ENCODE measurements at regions not wholly inside any gene's neighbourhood (a gene's known extent, or its start where the extent isn't known, plus 50 kb on each side); places are given as distances from the start of the nearest gene placed in this dataset.
"Not testable (repeated sequence)": the region's sequence is repeated elsewhere in the genome, so short reads cannot be mapped to it uniquely, and the experiment has no call there.

GRCh38 chr4:66930206-66930605, 615.1 kb downstream of the CENPC start:
- no peak overlapping the region for H3K9ac ChIP-seq (ENCODE audit: low read depth, low read length)
- H3K27ac ChIP-seq (ENCODE audit: low read depth, low read length) = no peak overlapping the region
- no peak overlapping the region for H3K4me3 ChIP-seq (ENCODE audit: low read depth, low read length)
- no peaks in the 10 kb centered on the region for H3K9me3 ChIP-seq (ENCODE audit: control insufficient read depth, insufficient read depth, low read length)
- no peaks in the 10 kb centered on the region for H3K4me1 ChIP-seq (ENCODE audit: control insufficient read depth, insufficient read depth, low read length)
- H3K27me3 ChIP-seq (ENCODE audit: control insufficient read depth, insufficient read depth, low read length) = no peaks in the 10 kb centered on the region
- no peaks in the 10 kb centered on the region for H3K36me3 ChIP-seq (ENCODE audit: control insufficient read depth, insufficient read depth, low read length)

GRCh38 chr4:66929748-66930147, 615.6 kb downstream of the CENPC start:
- Histone ChIP-seq H3K4me3 (ENCODE audit: low read depth, low read length) (no peak overlapping the region), H3K27ac (ENCODE audit: low read depth, low read length) (no peak overlapping the region), H3K9ac (ENCODE audit: low read depth, low read length) (no peak overlapping the region), H3K27me3 (ENCODE audit: control insufficient read depth, insufficient read depth, low read length) (no peaks in the 10 kb centered on the region), H3K9me3 (ENCODE audit: control insufficient read depth, insufficient read depth, low read length) (no peaks in the 10 kb centered on the region), H3K36me3 (ENCODE audit: control insufficient read depth, insufficient read depth, low read length) (no peaks in the 10 kb centered on the region), H3K4me1 (ENCODE audit: control insufficient read depth, insufficient read depth, low read length) (no peaks in the 10 kb centered on the region)

DNA sequence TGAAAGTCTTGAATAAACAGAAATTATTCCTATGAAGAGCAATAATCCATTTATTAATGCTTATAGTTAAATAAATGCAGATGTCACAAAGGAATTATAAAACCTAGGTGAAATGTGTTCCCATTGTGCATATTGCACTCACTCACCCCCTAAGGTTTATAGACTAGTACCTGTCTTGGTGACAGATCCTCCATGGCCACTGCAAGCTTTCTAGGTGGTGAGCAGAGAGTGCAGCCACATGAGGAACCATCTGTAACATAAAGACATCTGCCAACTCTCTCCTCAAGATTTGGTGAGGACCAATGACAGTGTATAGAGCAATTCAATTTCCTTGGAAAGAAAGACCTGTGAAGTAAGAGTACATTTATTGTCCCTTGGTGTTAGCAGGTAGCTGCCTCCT, 616.4 kb downstream of the CENPC start:
- not testable (repeated sequence) for H3K27me3 ChIP-seq (ENCODE audit: control insufficient read depth, insufficient read depth, low read length); H3K36me3 ChIP-seq (ENCODE audit: control insufficient read depth, insufficient read depth, low read length); H3K4me3 ChIP-seq (ENCODE audit: low read depth, low read length); H3K9ac ChIP-seq (ENCODE audit: low read depth, low read length); H3K27ac ChIP-seq (ENCODE audit: low read depth, low read length); H3K4me1 ChIP-seq (ENCODE audit: control insufficient read depth, insufficient read depth, low read length); H3K9me3 ChIP-seq (ENCODE audit: control insufficient read depth, insufficient read depth, low read length)

- H3K9ac ChIP-seq (ENCODE audit: low read depth, low read length) = no peak overlapping the region
- no peak overlapping the region for H3K27ac ChIP-seq (ENCODE audit: low read depth, low read length)
- no peaks in the 10 kb centered on the region for H3K27me3 ChIP-seq (ENCODE audit: control insufficient read depth, insufficient read depth, low read length)
- no peaks in the 10 kb centered on the region for H3K9me3 ChIP-seq (ENCODE audit: control insufficient read depth, insufficient read depth, low read length)
- H3K36me3 ChIP-seq (ENCODE audit: control insufficient read depth, insufficient read depth, low read length) = no peaks in the 10 kb centered on the region
- no peaks in the 10 kb centered on the region for H3K4me1 ChIP-seq (ENCODE audit: control insufficient read depth, insufficient read depth, low read length)
- no peak overlapping the region for H3K4me3 ChIP-seq (ENCODE audit: low read depth, low read length)
Observed at GRCh38 chr4:66927937-66928336, 617.4 kb downstream of the CENPC start.

GRCh38 chr4:66926687-66927086, 618.6 kb downstream of the CENPC start:
- Histone ChIP-seq H3K4me3 (ENCODE audit: low read depth, low read length) (no peak overlapping the region), H3K9ac (ENCODE audit: low read depth, low read length) (no peak overlapping the region), H3K27me3 (ENCODE audit: control insufficient read depth, insufficient read depth, low read length) (no peaks in the 10 kb centered on the region), H3K27ac (ENCODE audit: low read depth, low read length) (no peak overlapping the region), H3K9me3 (ENCODE audit: control insufficient read depth, insufficient read depth, low read length) (no peaks in the 10 kb centered on the region), H3K36me3 (ENCODE audit: control insufficient read depth, insufficient read depth, low read length) (no peaks in the 10 kb centered on the region), H3K4me1 (ENCODE audit: control insufficient read depth, insufficient read depth, low read length) (no peaks in the 10 kb centered on the region)

DNA sequence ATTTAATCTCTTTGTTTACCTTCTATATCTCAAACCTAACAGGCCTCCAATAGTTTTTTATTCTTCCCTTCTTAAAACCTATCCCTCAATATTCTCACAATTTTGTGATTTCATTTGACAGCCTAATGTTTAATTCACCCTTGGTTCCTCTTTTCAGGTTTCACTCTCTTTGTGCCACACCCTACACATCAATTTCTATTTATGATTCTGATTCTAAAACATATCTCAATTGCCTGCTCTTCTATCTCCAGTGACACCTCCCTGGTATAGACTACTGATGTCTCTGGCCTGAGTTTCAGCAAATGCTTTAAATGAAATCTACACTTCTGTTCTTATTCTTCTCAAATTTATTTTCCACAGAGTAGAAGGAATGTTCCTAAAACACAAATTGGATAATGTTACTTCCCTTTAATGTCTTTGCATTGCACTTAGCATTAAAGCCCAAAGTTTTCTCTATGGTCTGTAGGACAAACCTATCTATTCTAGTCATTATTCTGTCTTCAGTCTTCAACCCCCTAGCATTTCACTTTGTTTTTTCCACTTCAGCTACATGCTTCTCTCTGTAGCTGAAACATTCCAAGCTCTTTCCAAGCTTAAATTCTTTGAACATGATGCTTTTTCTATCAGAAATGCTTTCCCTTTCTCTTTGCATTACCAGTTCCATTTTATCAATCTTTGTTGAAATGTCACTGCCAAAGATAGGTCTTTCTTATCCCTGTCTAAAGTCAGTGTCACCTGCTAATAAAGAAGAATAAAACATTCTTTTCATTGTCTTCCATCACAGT, 622.0 kb downstream of the CENPC start:
- no peaks in the 10 kb centered on the region for H3K36me3 ChIP-seq (ENCODE audit: control insufficient read depth, insufficient read depth, low read length)
- H3K4me1 ChIP-seq (ENCODE audit: control insufficient read depth, insufficient read depth, low read length) = no peaks in the 10 kb centered on the region
- no peak overlapping the region for H3K9ac ChIP-seq (ENCODE audit: low read depth, low read length)
- H3K27ac ChIP-seq (ENCODE audit: low read depth, low read length) = no peak overlapping the region
- H3K27me3 ChIP-seq (ENCODE audit: control insufficient read depth, insufficient read depth, low read length) = no peaks in the 10 kb centered on the region
- H3K4me3 ChIP-seq (ENCODE audit: low read depth, low read length) = no peak overlapping the region
- H3K9me3 ChIP-seq (ENCODE audit: control insufficient read depth, insufficient read depth, low read length) = no peaks in the 10 kb centered on the region

DNA sequence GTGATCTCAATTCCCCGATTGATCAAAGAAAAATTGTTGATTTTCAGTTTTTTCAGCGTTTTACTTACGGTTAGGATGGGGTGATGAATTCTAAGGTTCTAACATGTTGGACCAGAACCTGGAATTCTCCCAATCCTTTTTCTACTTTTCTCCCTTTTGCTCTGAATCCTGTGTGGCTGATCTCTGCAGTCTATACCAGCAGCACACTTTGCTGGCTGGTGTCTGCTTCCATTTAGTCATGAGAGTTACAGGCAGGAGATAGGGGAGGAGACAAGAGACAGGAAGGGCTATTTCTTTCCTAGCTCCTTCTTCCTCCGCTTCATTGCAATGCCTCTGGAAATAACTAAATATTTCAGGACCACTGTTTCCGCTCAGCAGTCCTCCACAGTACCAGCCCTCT, 623.9 kb downstream of the CENPC start:
- H3K36me3 ChIP-seq (ENCODE audit: control insufficient read depth, insufficient read depth, low read length) = no peaks in the 10 kb centered on the region
- H3K4me1 ChIP-seq (ENCODE audit: control insufficient read depth, insufficient read depth, low read length) = no peaks in the 10 kb centered on the region
- H3K9ac ChIP-seq (ENCODE audit: low read depth, low read length) = no peak overlapping the region
- H3K9me3 ChIP-seq (ENCODE audit: control insufficient read depth, insufficient read depth, low read length) = no peaks in the 10 kb centered on the region
- H3K4me3 ChIP-seq (ENCODE audit: low read depth, low read length) = no peak overlapping the region
- no peaks in the 10 kb centered on the region for H3K27me3 ChIP-seq (ENCODE audit: control insufficient read depth, insufficient read depth, low read length)
- no peak overlapping the region for H3K27ac ChIP-seq (ENCODE audit: low read depth, low read length)

GRCh38 chr4:66920514-66920913, 624.8 kb downstream of the CENPC start:
- Histone ChIP-seq H3K9me3 (ENCODE audit: control insufficient read depth, insufficient read depth, low read length) (no peaks in the 10 kb centered on the region), H3K27ac (ENCODE audit: low read depth, low read length) (no peak overlapping the region), H3K27me3 (ENCODE audit: control insufficient read depth, insufficient read depth, low read length) (no peaks in the 10 kb centered on the region)

DNA sequence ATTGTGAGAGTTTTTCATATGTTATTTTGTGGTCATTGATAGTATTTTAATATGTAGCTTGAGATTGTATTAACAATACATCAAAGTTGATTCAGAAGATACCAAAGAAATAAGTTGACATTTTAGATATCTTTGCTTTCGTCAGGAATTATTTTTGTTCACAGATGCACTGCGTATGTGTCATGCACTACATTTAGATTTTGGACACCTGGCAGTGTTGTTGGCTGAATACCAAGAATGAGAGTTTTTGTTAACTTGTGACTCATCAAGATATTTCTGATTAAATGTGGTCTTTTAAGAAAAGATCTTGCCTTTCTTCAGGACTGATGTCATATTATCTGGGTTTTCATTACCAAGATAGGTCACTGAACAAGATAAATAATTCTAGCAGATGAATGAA, 633.4 kb downstream of the CENPC start:
- Histone ChIP-seq H3K27ac (ENCODE audit: low read depth, low read length) (no peak overlapping the region), H3K9me3 (ENCODE audit: control insufficient read depth, insufficient read depth, low read length) (no peaks in the 10 kb centered on the region), H3K4me1 (ENCODE audit: control insufficient read depth, insufficient read depth, low read length) (no peaks in the 10 kb centered on the region), H3K27me3 (ENCODE audit: control insufficient read depth, insufficient read depth, low read length) (no peaks in the 10 kb centered on the region), H3K36me3 (ENCODE audit: control insufficient read depth, insufficient read depth, low read length) (no peaks in the 10 kb centered on the region), H3K9ac (ENCODE audit: low read depth, low read length) (no peak overlapping the region), H3K4me3 (ENCODE audit: low read depth, low read length) (no peak overlapping the region)

More at GRCh38 chr4:66920514-66920913, 624.8 kb downstream of the CENPC start:
- no peaks in the 10 kb centered on the region for H3K4me1 ChIP-seq (ENCODE audit: control insufficient read depth, insufficient read depth, low read length)
- no peaks in the 10 kb centered on the region for H3K36me3 ChIP-seq (ENCODE audit: control insufficient read depth, insufficient read depth, low read length)
- no peak overlapping the region for H3K9ac ChIP-seq (ENCODE audit: low read depth, low read length)
- H3K4me3 ChIP-seq (ENCODE audit: low read depth, low read length) = no peak overlapping the region

DNA sequence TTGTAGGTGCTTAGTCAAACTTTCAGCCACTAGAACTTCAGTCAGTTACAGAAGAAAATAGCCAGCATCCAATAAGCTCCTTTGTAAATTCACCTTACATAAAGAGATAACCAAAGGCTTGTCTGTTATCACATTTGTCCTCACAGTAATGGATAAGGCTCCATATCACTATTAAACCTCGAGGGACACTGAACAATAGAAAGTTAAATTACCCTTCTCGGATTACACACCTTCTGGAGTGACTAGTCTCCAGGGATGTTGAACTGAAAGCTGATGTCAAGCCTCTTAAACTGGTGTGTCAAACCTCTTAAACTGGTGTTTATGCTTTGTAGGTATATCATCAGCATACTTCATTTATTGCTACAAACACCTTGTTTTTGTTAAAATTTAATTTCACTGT, 639.0 kb downstream of the CENPC start:
- no peaks in the 10 kb centered on the region for H3K9me3 ChIP-seq (ENCODE audit: control insufficient read depth, insufficient read depth, low read length)
- no peak overlapping the region for H3K4me3 ChIP-seq (ENCODE audit: low read depth, low read length)
- no peaks in the 10 kb centered on the region for H3K36me3 ChIP-seq (ENCODE audit: control insufficient read depth, insufficient read depth, low read length)
- no peak overlapping the region for H3K27ac ChIP-seq (ENCODE audit: low read depth, low read length)
- peaks cover 5% of the 10 kb centered on the region; the same call in 1 of the 2 replicates for H3K4me1 ChIP-seq (ENCODE audit: control insufficient read depth, insufficient read depth, low read length)
- no peak overlapping the region for H3K9ac ChIP-seq (ENCODE audit: low read depth, low read length)
- H3K27me3 ChIP-seq (ENCODE audit: control insufficient read depth, insufficient read depth, low read length) = no peaks in the 10 kb centered on the region

DNA sequence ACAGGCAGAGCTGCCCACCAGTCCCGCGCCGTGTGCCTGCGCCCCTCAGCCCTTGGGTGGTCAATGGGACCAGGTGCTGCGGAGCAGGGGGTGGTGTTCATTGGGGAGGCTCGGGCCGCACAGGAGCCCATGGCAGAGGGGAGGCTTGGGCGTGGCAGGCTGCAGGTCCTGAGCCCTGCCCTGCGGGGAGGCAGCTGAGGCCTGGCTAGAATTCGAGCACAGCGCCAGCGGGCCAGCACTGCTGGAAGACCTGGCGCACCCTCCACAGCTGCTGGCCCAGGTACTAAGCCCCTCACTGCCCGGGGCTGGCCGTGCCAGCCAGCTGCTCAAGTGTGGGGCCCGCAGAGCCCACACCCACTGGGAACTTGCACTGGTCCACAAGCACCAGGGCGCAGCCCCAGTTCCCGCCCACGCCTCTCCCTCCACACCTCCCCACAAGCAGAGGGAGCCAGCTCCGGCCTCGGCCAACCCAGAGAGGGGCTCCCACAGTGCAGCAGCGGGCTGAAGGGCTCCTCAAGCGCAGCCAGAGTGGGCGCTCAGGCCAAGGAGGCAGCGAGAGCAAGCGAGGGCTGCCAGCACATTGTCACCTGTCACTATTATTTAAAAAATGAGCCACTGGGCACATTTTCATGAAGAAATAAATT, 645.8 kb downstream of the CENPC start:
- Histone ChIP-seq H3K27ac (ENCODE audit: low read depth, low read length) (no peak overlapping the region), H3K4me3 (ENCODE audit: low read depth, low read length) (no peak overlapping the region), H3K36me3 (ENCODE audit: control insufficient read depth, insufficient read depth, low read length) (no peaks in the 10 kb centered on the region), H3K4me1 (ENCODE audit: control insufficient read depth, insufficient read depth, low read length) (no peaks in the 10 kb centered on the region), H3K9me3 (ENCODE audit: control insufficient read depth, insufficient read depth, low read length) (peaks cover 17% of the 10 kb centered on the region), H3K27me3 (ENCODE audit: control insufficient read depth, insufficient read depth, low read length) (no peaks in the 10 kb centered on the region), H3K9ac (ENCODE audit: low read depth, low read length) (no peak overlapping the region)

Data from HUES48 (cell line).